HCT116 (cell line): ENCODE measurements at regions not wholly inside any gene's neighbourhood (a gene's known extent, or its start where the extent isn't known, plus 50 kb on each side); places are given as distances from the start of the nearest gene placed in this dataset.

Experiments used
- ATAC-seq: fragments of 200-7000 bp; cut with Tn5 transposase; 2 replicates; pipeline ENCODE4 v1.9.1; 2020; ENCODE audit warnings: mild to moderate bottlenecking, moderate library complexity
- BruUV-seq: library from RNA; stranded (reverse); fragments of 400-500 nt; replicated peaks from 2 replicates; lab custom pipeline; 2021; lab: Mats Ljungman, UMichigan
- CTCF ChIA-PET: fragments of 300-600 bp; sonication (Branson Sonifier 250); formaldehyde crosslinking; loops from one replicate; lab custom pipeline; 2021; ENCODE audit warnings: antibody characterized with exemption; lab: Charles Lee
- POLR2A ChIA-PET: fragments of 300-600, 350-600 bp; sonication (Branson Sonifier 250); formaldehyde crosslinking; loops from one replicate; lab custom pipeline; 2021; ENCODE audit warnings: antibody characterized with exemption; lab: Charles Lee
- RAD21 ChIA-PET, 2 experiments: fragments of 300-600 bp; sonication (Branson Sonifier 250); formaldehyde crosslinking; loops; one replicate each; lab custom pipeline; 2023; ENCODE audit warnings: low total read pairs in 2 of 2; ENCODE audit not compliant: uncharacterized antibody in 2 of 2, unreplicated experiment in 2 of 2, low non-redundant PET in 1 of 2; lab: Charles Lee
- DNase-seq: peaks from one replicate; pipeline ENCODE4 v3.0.0-alpha.2; 2010; ENCODE audit warnings: low read depth, low spot score
- H2AFZ ChIP-seq: fragments of 200-600 bp; shearing (Covaris generic), sonication (generic); 2 replicates; pipeline ENCODE4 v1.6.1; 2017; ENCODE audit warnings: low read depth, mixed run types, mixed read lengths, antibody characterized with exemption, low read length; ENCODE audit not compliant: poor library complexity, severe bottlenecking
- H3K27ac ChIP-seq: 2 replicates; pipeline ENCODE4 v1.5.1; 2012; ENCODE audit warnings: low read depth, low read length
- H3K27me3 ChIP-seq: fragments of 200-600 bp; sonication (generic); 2 replicates; pipeline ENCODE4 v1.6.1; 2016; ENCODE audit warnings: mixed run types, low read length, mixed read lengths; ENCODE audit not compliant: insufficient read depth
- H3K36me3 ChIP-seq, 2 experiments: fragments of 200-500 bp in 1 of 2; fragments of 200-600 bp in 1 of 2; sonication (Bioruptor generic) in 1 of 2; sonication (generic) in 1 of 2; 2 replicates each; pipeline versions ENCODE4 v1.5.1 to v1.6.1; 2014 to 2016; ENCODE audit warnings: low read length in 2 of 2, inconsistent platforms in 1 of 2, mixed read lengths in 1 of 2, mixed run types in 1 of 2; ENCODE audit not compliant: insufficient read depth in 2 of 2, control insufficient read depth in 1 of 2
- H3K4me1 ChIP-seq, 2 experiments: fragments of 200-600 bp in 1 of 2; sonication (generic) in 1 of 2; 2 replicates each; pipeline versions ENCODE4 v1.5.1 to v1.6.1; 2012 to 2017; ENCODE audit warnings: low read length in 2 of 2, inconsistent platforms in 1 of 2, mild to moderate bottlenecking in 1 of 2, mixed read lengths in 1 of 2, mixed run types in 1 of 2, moderate library complexity in 1 of 2; ENCODE audit not compliant: insufficient read depth in 2 of 2, control insufficient read depth in 1 of 2
- H3K4me2 ChIP-seq: fragments of 200-600 bp; sonication (generic); 2 replicates; pipeline ENCODE4 v1.6.1; 2017; ENCODE audit warnings: mixed run types, low read length, mixed read lengths
- H3K4me3 ChIP-seq, 2 experiments: fragments of 200-600 bp in 1 of 2; sonication (generic) in 1 of 2; replicated peaks in 1 of 2; 2 replicates each; pipeline ENCODE4 v1.5.1; 2011 to 2016; ENCODE audit warnings: low read length in 2 of 2, control low read depth in 1 of 2, low read depth in 1 of 2, mild to moderate bottlenecking in 1 of 2, mixed read lengths in 1 of 2, mixed run types in 1 of 2
- H3K79me2 ChIP-seq: fragments of 200-600 bp; sonication (generic); 2 replicates; pipeline ENCODE4 v1.6.1; 2017; ENCODE audit warnings: mild to moderate bottlenecking, mixed run types, low read length, moderate library complexity, mixed read lengths; ENCODE audit not compliant: insufficient read depth
- H3K9ac ChIP-seq: fragments of 200-600 bp; sonication (generic); 2 replicates; pipeline ENCODE4 v1.6.1; 2016; ENCODE audit warnings: low read length, mixed read lengths
- H3K9me2 ChIP-seq: fragments of 200-600 bp; sonication (generic), shearing (Covaris generic); 2 replicates; pipeline ENCODE4 v1.6.1; 2017; ENCODE audit warnings: mixed run types, mild to moderate bottlenecking, moderate library complexity; ENCODE audit not compliant: insufficient read depth
- H3K9me3 ChIP-seq, 2 experiments: fragments of 200-500 bp in 1 of 2; fragments of 200-600 bp in 1 of 2; sonication (Bioruptor generic) in 1 of 2; sonication (generic) in 1 of 2; 2 replicates each; pipeline ENCODE4 v1.6.1; 2014 to 2017; ENCODE audit warnings: low read length in 2 of 2, mixed read lengths in 2 of 2, inconsistent platforms in 1 of 2, low read depth in 1 of 2, mild to moderate bottlenecking in 1 of 2, mixed run types in 1 of 2, moderate library complexity in 1 of 2; ENCODE audit not compliant: control insufficient read depth in 1 of 2, insufficient read depth in 1 of 2
- H4K20me1 ChIP-seq: fragments of 200-600 bp; sonication (generic), shearing (Covaris generic); 2 replicates; pipeline ENCODE4 v1.6.1; 2017; ENCODE audit warnings: mixed run types, mild to moderate bottlenecking, moderate library complexity; ENCODE audit not compliant: insufficient read depth
- ATF3 ChIP-seq: IDR thresholded peaks from 2 replicates; pipeline ENCODE4 v1.6.1; 2012
- CBX3 ChIP-seq: IDR thresholded peaks from 2 replicates; pipeline ENCODE4 v1.6.1; 2012; ENCODE audit warnings: low read depth
- EZH2 ChIP-seq: fragments of 200-600 bp; sonication (generic); IDR thresholded peaks from 2 replicates; pipeline ENCODE4 v1.6.1; 2017; ENCODE audit warnings: antibody characterized with exemption, mixed run types
- MAX ChIP-seq: IDR thresholded peaks from 2 replicates; pipeline ENCODE4 v1.6.1; 2012
- POLR2A ChIP-seq: IDR thresholded peaks from 2 replicates; pipeline ENCODE4 v1.7.0; 2011; ENCODE audit warnings: borderline replicate concordance; ENCODE audit not compliant: insufficient read depth, insufficient read length; ENCODE audit errors: extremely low read depth
- SP1 ChIP-seq: IDR thresholded peaks from 2 replicates; pipeline ENCODE4 v1.6.1; 2012; ENCODE audit warnings: low read depth
- SRF ChIP-seq: IDR thresholded peaks from 2 replicates; pipeline ENCODE4 v1.6.1; 2012; ENCODE audit warnings: low read depth
- TCF7L2 ChIP-seq: IDR thresholded peaks from 2 replicates; pipeline ENCODE4 v1.7.0; 2011; ENCODE audit warnings: borderline replicate concordance, inconsistent platforms; ENCODE audit not compliant: insufficient read depth, insufficient read length; ENCODE audit errors: extremely low read depth
- YY1 ChIP-seq: IDR thresholded peaks from 2 replicates; pipeline ENCODE4 v1.6.1; 2011; ENCODE audit warnings: low read length, low read depth, moderate library complexity, mild to moderate bottlenecking; ENCODE audit not compliant: insufficient replicate concordance; ENCODE audit errors: extremely low read depth
- ZNF274 ChIP-seq: fragments of 200-500 bp; sonication (Bioruptor generic); IDR thresholded peaks from 2 replicates; pipeline ENCODE4 v1.6.1; 2014; ENCODE audit warnings: mild to moderate bottlenecking, low read depth, low read length, inconsistent platforms
- intact Hi-C: fragments of 100-400 bp; cut with micrococcal nuclease; formaldehyde crosslinking; loops from 2 replicates; pipeline ENCODE4 v1.10.0; 2022

- RAD21 ChIA-PET: no interaction called here
- no peak for ATAC-seq
- Histone ChIP-seq H3K9ac (no peak overlapping the region), H3K36me3 (no peaks in the 10 kb centered on the region), H3K4me1 (no peaks in the 10 kb centered on the region), H3K9me2 (no peaks in the 10 kb centered on the region)
- intact Hi-C loops: no loop called here
- POLR2A ChIA-PET: no interaction called here
- CTCF ChIA-PET: no interaction called here
- TF ChIP-seq EZH2: no peak
- no peak for TF ChIP-seq YY1
- no peak for TF ChIP-seq MAX
- no peak for TF ChIP-seq CBX3
- no peak for TF ChIP-seq ATF3
- TF ChIP-seq SRF: no peak
- no peak for TF ChIP-seq SP1
- no peak for TF ChIP-seq ZNF274
- no peak for TF ChIP-seq TCF7L2
- TF ChIP-seq POLR2A: no peak
- TF ChIP-seq, all 23 proteins: peak for 0
- no TSS peak for BruUV-seq
- no peaks in the 10 kb centered on the region for H3K79me2 ChIP-seq
- no peak overlapping the region for H3K27ac ChIP-seq
- no peaks in the 10 kb centered on the region for H4K20me1 ChIP-seq
- no peaks in the 10 kb centered on the region for H3K27me3 ChIP-seq
- no peak overlapping the region for H2AFZ ChIP-seq
- H3K4me2 ChIP-seq: no peak overlapping the region
- DNase-seq: no peak
- H3K4me3 ChIP-seq: no peak overlapping the region
- H3K9me3 ChIP-seq: no peaks in the 10 kb centered on the region
Observed at GRCh38 chr5:117734056-117734455, 1159.4 kb upstream of the SEMA6A start.

GRCh38 chr5:117733051-117733450 lies 1158.4 kb upstream of the SEMA6A start:
- BruUV-seq: no TSS peak
- CTCF ChIA-PET: no interaction called here

More at GRCh38 chr5:117733051-117733450, 1158.4 kb upstream of the SEMA6A start:
- H3K4me2 ChIP-seq: no peak overlapping the region
- no peak overlapping the region for H3K9ac ChIP-seq
- H3K36me3 ChIP-seq: no peaks in the 10 kb centered on the region
- no peak overlapping the region for H3K4me3 ChIP-seq
- H4K20me1 ChIP-seq: no peaks in the 10 kb centered on the region
- DNase-seq (no peak), ATAC-seq (no peak)
- POLR2A ChIA-PET: no interaction called here
- H3K4me1 ChIP-seq: no peaks in the 10 kb centered on the region
- intact Hi-C loops: loop anchor here (2.0 kb wide), 1 partner anchor 36 kb away; no protein-coding TSS in a partner anchor
- TF ChIP-seq TCF7L2 (no peak), ATF3 (no peak), MAX (no peak)
- H2AFZ ChIP-seq: no peak overlapping the region
- H3K27me3 ChIP-seq: no peaks in the 10 kb centered on the region
- no peaks in the 10 kb centered on the region for H3K9me3 ChIP-seq
- RAD21 ChIA-PET: no interaction called here
- no peaks in the 10 kb centered on the region for H3K9me2 ChIP-seq
- no peak overlapping the region for H3K27ac ChIP-seq
- no peaks in the 10 kb centered on the region for H3K79me2 ChIP-seq
